Neural progenitor cell (in vitro differentiated cells): ENCODE measurements at regions not wholly inside any gene's neighbourhood (a gene's known extent, or its start where the extent isn't known, plus 50 kb on each side); places are given as distances from the start of the nearest gene placed in this dataset.

Source experiments
- DNase-seq: peaks from one replicate; pipeline ENCODE4 v3.0.0-alpha.2; 2016; ENCODE audit warnings: low spot score
- H2AFZ ChIP-seq: fragments of 200-600 bp; sonication (generic); replicated peaks from 2 replicates; pipeline ENCODE4 v1.6.1; 2016; ENCODE audit warnings: antibody characterized with exemption
- H3F3A ChIP-seq: fragments of 200-600 bp; sonication (generic); 2 replicates; pipeline ENCODE4 v1.6.1; 2016; ENCODE audit warnings: antibody characterized with exemption, low read depth
- H3K27ac ChIP-seq: fragments of 200-600 bp; sonication (generic); 2 replicates; pipeline ENCODE4 v1.5.1; 2016; ENCODE audit warnings: mild to moderate bottlenecking
- H3K27me3 ChIP-seq: fragments of 200-600 bp; sonication (generic); 2 replicates; pipeline ENCODE4 v1.6.1; 2016; ENCODE audit warnings: mild to moderate bottlenecking, moderate library complexity
- H3K36me3 ChIP-seq: fragments of 200-600 bp; sonication (generic); 2 replicates; pipeline ENCODE4 v1.5.1; 2016
- H3K4me1 ChIP-seq: fragments of 200-600 bp; sonication (generic); 2 replicates; pipeline ENCODE4 v1.6.1; 2016; ENCODE audit warnings: mixed run types
- H3K4me2 ChIP-seq: fragments of 200-600 bp; sonication (generic); 2 replicates; pipeline ENCODE4 v1.6.1; 2016
- H3K4me3 ChIP-seq: fragments of 200-600 bp; sonication (generic); 2 replicates; pipeline ENCODE4 v1.5.1; 2016
- H3K79me2 ChIP-seq: fragments of 200-600 bp; sonication (generic); 2 replicates; pipeline ENCODE4 v1.6.1; 2016; ENCODE audit warnings: low read depth
- H3K9ac ChIP-seq: fragments of 200-600 bp; sonication (generic); 2 replicates; pipeline ENCODE4 v1.6.1; 2016
- H3K9me3 ChIP-seq: fragments of 200-600 bp; sonication (generic); 2 replicates; pipeline ENCODE4 v1.5.1; 2016; ENCODE audit warnings: low read depth
- H4K20me1 ChIP-seq: fragments of 200-600 bp; sonication (generic); 2 replicates; pipeline ENCODE4 v1.6.1; 2016; ENCODE audit warnings: low read depth
- H3K27ac Mint-ChIP-seq: 3 replicates; pipeline ENCODE4 v1.8.0; 2021; ENCODE audit warnings: mixed read lengths
- H3K27me3 Mint-ChIP-seq: 2 replicates; pipeline ENCODE4 v1.8.0; 2022; ENCODE audit warnings: low read depth, mild to moderate bottlenecking, inconsistent platforms, moderate library complexity, mixed read lengths; ENCODE audit not compliant: insufficient read depth
- H3K36me3 Mint-ChIP-seq: 3 replicates; pipeline ENCODE4 v1.8.0; 2021; ENCODE audit warnings: mixed read lengths
- H3K4me1 Mint-ChIP-seq: 3 replicates; pipeline ENCODE4 v1.8.0; 2021; ENCODE audit warnings: mixed read lengths
- H3K4me3 Mint-ChIP-seq: 3 replicates; pipeline ENCODE4 v1.8.0; 2021; ENCODE audit warnings: mild to moderate bottlenecking, moderate library complexity, mixed read lengths
- H3K9me3 Mint-ChIP-seq: 3 replicates; pipeline ENCODE4 v1.8.0; 2020; ENCODE audit warnings: mixed read lengths
- CTCF ChIP-seq: fragments of 200-600 bp; sonication (generic); IDR thresholded peaks from 2 replicates; pipeline ENCODE4 v1.5.1; 2017; ENCODE audit warnings: antibody characterized with exemption, mild to moderate bottlenecking
- EZH2 ChIP-seq: fragments of 200-600 bp; sonication (generic); IDR thresholded peaks from 2 replicates; pipeline ENCODE4 v1.6.1; 2017; ENCODE audit warnings: antibody characterized with exemption, mild to moderate bottlenecking, moderate library complexity
- EZH2phosphoT487 ChIP-seq: fragments of 200-600 bp; sonication (generic); IDR thresholded peaks from 2 replicates; pipeline ENCODE4 v1.6.1; 2017; ENCODE audit warnings: antibody characterized with exemption

DNA sequence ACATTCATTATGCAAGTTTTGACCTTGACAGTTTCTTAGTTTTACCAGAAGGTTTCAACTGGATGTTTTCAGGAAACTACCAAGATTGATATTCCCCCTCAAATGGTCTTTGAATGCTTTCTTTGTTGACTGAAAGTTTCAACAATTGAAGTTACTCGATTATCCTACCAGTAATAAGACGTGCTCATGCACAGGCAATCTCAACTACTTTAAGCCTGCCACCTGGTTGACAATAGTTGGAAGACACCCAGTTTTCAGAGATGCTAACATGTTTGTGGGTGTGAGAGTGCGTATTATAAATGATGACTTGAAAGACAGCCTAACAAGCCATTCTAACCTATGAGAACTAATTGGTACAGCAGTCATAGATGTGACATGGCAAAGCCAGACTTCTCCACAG, 73.4 kb upstream of the ITPRID1 start:
- DNase-seq: no peak
- Histone ChIP-seq H3K9ac (no peak overlapping the region), H3K27ac (no peak overlapping the region), H3K4me1 (no peaks in the 10 kb centered on the region), H3K4me3 (no peak overlapping the region), H3F3A (no peaks in the 10 kb centered on the region), H3K36me3 (no peaks in the 10 kb centered on the region), H3K79me2 (no peaks in the 10 kb centered on the region), H3K4me2 (no peak overlapping the region), H3K9me3 (no peaks in the 10 kb centered on the region), H4K20me1 (no peaks in the 10 kb centered on the region), H3K27me3 (no peaks in the 10 kb centered on the region), H2AFZ (no peak overlapping the region)
- no peak overlapping the region for H3K27ac Mint-ChIP-seq
- no peaks in the 10 kb centered on the region for H3K4me1 Mint-ChIP-seq
- TF ChIP-seq EZH2phosphoT487 (no peak), EZH2 (no peak), CTCF (no peak)
- no peak overlapping the region for H3K4me3 Mint-ChIP-seq
- H3K27me3 Mint-ChIP-seq: no peaks in the 10 kb centered on the region
- H3K36me3 Mint-ChIP-seq: no peaks in the 10 kb centered on the region
- H3K9me3 Mint-ChIP-seq: no peaks in the 10 kb centered on the region

- Histone ChIP-seq H3K9ac (no peak overlapping the region), H3K9me3 (no peaks in the 10 kb centered on the region), H3K4me2 (no peak overlapping the region), H3K4me3 (no peak overlapping the region), H3F3A (no peaks in the 10 kb centered on the region), H3K79me2 (no peaks in the 10 kb centered on the region), H3K27ac (no peak overlapping the region), H3K36me3 (no peaks in the 10 kb centered on the region), H4K20me1 (no peaks in the 10 kb centered on the region), H3K4me1 (peaks cover 5% of the 10 kb centered on the region), H3K27me3 (no peaks in the 10 kb centered on the region), H2AFZ (no peak overlapping the region)
- H3K27me3 Mint-ChIP-seq: no peaks in the 10 kb centered on the region
- H3K4me3 Mint-ChIP-seq: no peak overlapping the region
- DNase-seq: no peak
- H3K27ac Mint-ChIP-seq: no peak overlapping the region
- TF ChIP-seq EZH2phosphoT487: no peak
- TF ChIP-seq CTCF: no peak
- TF ChIP-seq EZH2: no peak
- H3K9me3 Mint-ChIP-seq: no peaks in the 10 kb centered on the region
- H3K4me1 Mint-ChIP-seq: no peaks in the 10 kb centered on the region
- no peaks in the 10 kb centered on the region for H3K36me3 Mint-ChIP-seq
Observed at GRCh38 chr7:31442626-31443025, 71.3 kb upstream of the ITPRID1 start.

DNA sequence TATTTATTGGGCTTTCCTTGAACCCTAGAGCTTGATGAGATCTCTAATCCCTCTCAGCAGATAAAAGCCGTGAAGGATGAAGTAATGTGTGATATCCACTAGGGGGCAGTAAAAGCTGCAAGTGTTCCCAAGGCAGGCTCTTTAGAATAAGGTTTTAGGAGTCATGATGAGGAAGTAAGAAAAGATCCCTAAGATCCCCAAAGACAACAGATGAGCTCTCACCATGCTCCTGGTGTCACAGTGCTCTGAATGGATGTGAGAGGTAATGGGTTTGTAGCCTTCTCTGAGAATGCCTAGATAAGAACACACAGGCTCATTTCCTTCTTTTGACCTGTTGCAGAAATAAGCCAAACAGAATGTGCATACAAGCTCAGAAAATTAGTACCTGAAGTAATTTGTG, 70.4 kb upstream of the ITPRID1 start:
- no peaks in the 10 kb centered on the region for H4K20me1 ChIP-seq
- H2AFZ ChIP-seq: no peak overlapping the region
- H3K79me2 ChIP-seq: no peaks in the 10 kb centered on the region
- Mint-ChIP-seq H3K9me3 (no peaks in the 10 kb centered on the region), H3K36me3 (no peaks in the 10 kb centered on the region), H3K4me3 (no peak overlapping the region), H3K4me1 (no peaks in the 10 kb centered on the region), H3K27me3 (no peaks in the 10 kb centered on the region), H3K27ac (no peak overlapping the region)
- H3F3A ChIP-seq: no peaks in the 10 kb centered on the region
- no peak overlapping the region for H3K4me2 ChIP-seq
- H3K27me3 ChIP-seq: no peaks in the 10 kb centered on the region
- peaks cover 5% of the 10 kb centered on the region for H3K4me1 ChIP-seq
- no peak overlapping the region for H3K4me3 ChIP-seq
- H3K9ac ChIP-seq: no peak overlapping the region
- no peak for TF ChIP-seq EZH2phosphoT487
- peak; percentile 88 for TF ChIP-seq CTCF
- H3K36me3 ChIP-seq: no peaks in the 10 kb centered on the region
- peak; percentile 80 for DNase-seq
- H3K9me3 ChIP-seq: no peaks in the 10 kb centered on the region
- H3K27ac ChIP-seq: no peak overlapping the region

DNA sequence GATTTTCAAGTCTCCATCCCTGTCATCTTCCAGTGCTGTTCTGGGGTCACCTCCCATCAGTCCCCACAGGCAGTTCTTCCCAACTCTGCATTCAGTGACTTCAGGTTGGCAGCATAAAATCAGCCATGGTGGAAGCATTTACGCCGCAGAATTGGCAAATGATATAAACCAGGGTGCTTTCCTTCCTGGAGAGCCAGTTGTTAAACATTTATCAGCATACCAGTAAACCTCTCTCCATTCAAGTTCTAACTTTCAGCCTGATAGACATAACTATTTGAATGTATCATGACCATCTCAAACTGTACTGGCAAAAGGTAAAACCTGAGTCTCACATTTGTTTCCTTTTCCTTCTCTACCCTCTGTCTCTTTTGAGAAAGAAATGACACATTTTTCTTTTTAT, 69.7 kb upstream of the ITPRID1 start:
- Histone ChIP-seq H3K4me3 (no peak overlapping the region), H3K27ac (no peak overlapping the region), H3K79me2 (no peaks in the 10 kb centered on the region), H3F3A (no peaks in the 10 kb centered on the region), H2AFZ (no peak overlapping the region), H3K4me1 (peaks cover 5% of the 10 kb centered on the region), H3K9ac (no peak overlapping the region), H4K20me1 (no peaks in the 10 kb centered on the region), H3K9me3 (no peaks in the 10 kb centered on the region), H3K4me2 (no peak overlapping the region), H3K27me3 (no peaks in the 10 kb centered on the region), H3K36me3 (no peaks in the 10 kb centered on the region)
- H3K27me3 Mint-ChIP-seq: no peaks in the 10 kb centered on the region
- TF ChIP-seq EZH2 (no peak), CTCF (no peak), EZH2phosphoT487 (no peak)
- no peak overlapping the region for H3K27ac Mint-ChIP-seq
- H3K9me3 Mint-ChIP-seq: no peaks in the 10 kb centered on the region
- no peaks in the 10 kb centered on the region for H3K36me3 Mint-ChIP-seq
- H3K4me3 Mint-ChIP-seq: no peak overlapping the region
- no peak for DNase-seq
- H3K4me1 Mint-ChIP-seq: no peaks in the 10 kb centered on the region
